ENCODE measurements at regions not wholly inside any gene's neighbourhood (a gene's known extent, or its start where the extent isn't known, plus 50 kb on each side); places are given as distances from the start of the nearest gene placed in this dataset.

DNA sequence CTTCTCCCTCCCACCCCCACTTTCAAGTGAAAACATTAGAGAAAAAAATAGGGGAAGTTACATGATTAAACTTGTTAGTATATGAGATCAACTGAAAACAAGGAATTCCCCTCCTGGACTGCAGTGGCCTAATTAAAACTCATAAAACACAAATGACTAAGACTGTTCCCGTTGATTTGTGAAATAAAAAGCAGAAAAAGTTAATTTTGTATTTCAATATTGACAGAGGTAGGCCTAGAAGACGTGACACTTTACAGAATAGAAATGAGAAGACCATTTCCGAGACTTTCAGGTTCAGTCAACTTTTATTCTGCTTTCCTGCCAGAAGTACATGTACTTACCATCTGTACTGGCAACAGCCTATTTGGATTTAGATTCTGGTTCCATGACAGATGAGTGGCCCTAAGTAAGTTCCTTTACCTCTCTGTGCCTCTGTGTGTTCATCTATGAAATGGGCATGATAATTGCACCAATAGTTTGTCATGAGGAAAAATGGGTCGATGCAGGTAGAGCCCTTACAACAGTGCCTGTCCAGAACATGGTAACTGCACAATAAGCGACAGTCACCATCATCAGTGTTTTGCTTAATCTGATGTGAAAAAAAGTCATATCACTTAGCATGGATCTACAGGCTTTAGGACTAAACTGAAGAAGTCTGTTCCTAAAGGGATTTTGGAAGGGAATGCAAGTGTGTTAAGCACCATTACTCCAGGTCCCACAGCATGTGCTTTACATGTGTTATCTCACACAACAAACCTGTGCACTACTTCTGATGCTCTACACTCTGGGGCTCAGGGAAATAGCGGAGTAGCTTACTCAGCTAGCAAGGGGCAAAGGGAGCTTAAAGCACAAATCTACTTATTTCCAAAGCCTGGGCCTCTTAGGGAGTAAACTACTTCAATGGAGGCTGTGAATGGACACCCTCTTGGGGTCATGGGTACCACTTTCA, 562.3 kb upstream of the DIPK2B start:
- H2AFZ ChIP-seq (ENCODE audit: low read length) = no peak overlapping the region
- H3K4ac ChIP-seq (ENCODE audit: low read depth, low read length) = no peak overlapping the region
- no peak for DNase-seq
- H2AK5ac ChIP-seq (ENCODE audit: insufficient read length, low read length) = no peak overlapping the region
- peaks cover 3% of the 10 kb centered on the region; the same call in 1 of the 2 replicates for H3K4me1 ChIP-seq (ENCODE audit: insufficient read depth, low read length)
- no peak overlapping the region for H3K4me2 ChIP-seq (ENCODE audit: insufficient read depth, insufficient read length, low read length)
- no peak overlapping the region for H2BK15ac ChIP-seq (ENCODE audit: low read depth, low read length)
- H3K9me3 ChIP-seq (ENCODE audit: control insufficient read depth, low read depth, low read length) = no peaks in the 10 kb centered on the region
- H4K91ac ChIP-seq (ENCODE audit: insufficient read length, low read depth, low read length) = no peak overlapping the region
- Mint-ChIP-seq H3K27me3 (ENCODE audit: low read depth) (no peaks in the 10 kb centered on the region; the same call in 1 of the 2 replicates), H3K4me3 (no peak overlapping the region), H3K36me3 (ENCODE audit: insufficient read depth in 1 of 3, low read depth in 3 of 3) (peaks cover 6 to 53% (median 30%) of the 10 kb centered on the region in 3 experiments; a peak in 5 of 7 replicates), H3K4me1 (peaks cover 24 to 29% of the 10 kb centered on the region in 2 experiments), H3K27ac (no peak overlapping the region), H3K9me3 (peaks cover 27 to 43% of the 10 kb centered on the region in 2 experiments)
- H4K5ac ChIP-seq (ENCODE audit: insufficient read length, low read depth, low read length) = no peak overlapping the region
- no peaks in the 10 kb centered on the region for H3K27me3 ChIP-seq (ENCODE audit: insufficient read depth, low read length)
- no peak overlapping the region for H3K18ac ChIP-seq (ENCODE audit: insufficient read length, low read depth, low read length)
- H3K23me2 ChIP-seq (ENCODE audit: insufficient read length, low read depth, low read length, poor library complexity, severe bottlenecking) = no peaks in the 10 kb centered on the region
- WGBS (ENCODE audit: extremely low coverage, insufficient read length, low lambda C conversion rate) = no CpG with 5 or more reads among the region's 6 CpGs
- no peaks in the 10 kb centered on the region for H3K79me1 ChIP-seq (ENCODE audit: insufficient read depth, low read depth, low read length, poor library complexity, severe bottlenecking)
- H3K9ac ChIP-seq (ENCODE audit: extremely low read depth, insufficient read length, low read length) = no peak overlapping the region
- no peak overlapping the region for H3K27ac ChIP-seq (ENCODE audit: insufficient read length, low read depth, low read length)
- H3K14ac ChIP-seq (ENCODE audit: insufficient read depth, low read length) = no peak overlapping the region
- H2BK120ac ChIP-seq (ENCODE audit: low read depth, low read length, poor library complexity, severe bottlenecking) = no peak overlapping the region
- H3T11ph ChIP-seq (ENCODE audit: low read length) = no peak overlapping the region
- TF ChIP-seq, protein P1, sequence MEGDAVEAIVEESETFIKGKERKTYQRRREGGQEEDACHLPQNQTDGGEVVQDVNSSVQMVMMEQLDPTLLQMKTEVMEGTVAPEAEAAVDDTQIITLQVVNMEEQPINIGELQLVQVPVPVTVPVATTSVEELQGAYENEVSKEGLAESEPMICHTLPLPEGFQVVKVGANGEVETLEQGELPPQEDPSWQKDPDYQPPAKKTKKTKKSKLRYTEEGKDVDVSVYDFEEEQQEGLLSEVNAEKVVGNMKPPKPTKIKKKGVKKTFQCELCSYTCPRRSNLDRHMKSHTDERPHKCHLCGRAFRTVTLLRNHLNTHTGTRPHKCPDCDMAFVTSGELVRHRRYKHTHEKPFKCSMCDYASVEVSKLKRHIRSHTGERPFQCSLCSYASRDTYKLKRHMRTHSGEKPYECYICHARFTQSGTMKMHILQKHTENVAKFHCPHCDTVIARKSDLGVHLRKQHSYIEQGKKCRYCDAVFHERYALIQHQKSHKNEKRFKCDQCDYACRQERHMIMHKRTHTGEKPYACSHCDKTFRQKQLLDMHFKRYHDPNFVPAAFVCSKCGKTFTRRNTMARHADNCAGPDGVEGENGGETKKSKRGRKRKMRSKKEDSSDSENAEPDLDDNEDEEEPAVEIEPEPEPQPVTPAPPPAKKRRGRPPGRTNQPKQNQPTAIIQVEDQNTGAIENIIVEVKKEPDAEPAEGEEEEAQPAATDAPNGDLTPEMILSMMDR (conservative IDR thresholded peaks at IDR 0.05) = no peak
- H3K56ac ChIP-seq (ENCODE audit: insufficient read length, low read depth, low read length) = no peak overlapping the region
- H4K20me1 ChIP-seq (ENCODE audit: control insufficient read depth, insufficient read depth, insufficient read length) = no peaks in the 10 kb centered on the region
- no peak overlapping the region for H2BK20ac ChIP-seq (ENCODE audit: low read depth, low read length, poor library complexity, severe bottlenecking)
- no peak overlapping the region for H3K23ac ChIP-seq (ENCODE audit: insufficient read length, low read depth, low read length)
- peaks cover 6% of the 10 kb centered on the region; the same call in 1 of the 2 replicates for H3K79me2 ChIP-seq (ENCODE audit: insufficient read depth, low read length)
- no peak overlapping the region for H2BK5ac ChIP-seq (ENCODE audit: insufficient read length, low read length)
- no peak overlapping the region for H4K8ac ChIP-seq (replicated peaks; ENCODE audit: insufficient read length, low read depth, low read length)
- H2BK12ac ChIP-seq (ENCODE audit: insufficient read length, low read depth, low read length) = no peak overlapping the region
